ENCODE measurements at regions not wholly inside any gene's neighbourhood (a gene's known extent, or its start where the extent isn't known, plus 50 kb on each side); places are given as distances from the start of the nearest gene placed in this dataset.

DNA sequence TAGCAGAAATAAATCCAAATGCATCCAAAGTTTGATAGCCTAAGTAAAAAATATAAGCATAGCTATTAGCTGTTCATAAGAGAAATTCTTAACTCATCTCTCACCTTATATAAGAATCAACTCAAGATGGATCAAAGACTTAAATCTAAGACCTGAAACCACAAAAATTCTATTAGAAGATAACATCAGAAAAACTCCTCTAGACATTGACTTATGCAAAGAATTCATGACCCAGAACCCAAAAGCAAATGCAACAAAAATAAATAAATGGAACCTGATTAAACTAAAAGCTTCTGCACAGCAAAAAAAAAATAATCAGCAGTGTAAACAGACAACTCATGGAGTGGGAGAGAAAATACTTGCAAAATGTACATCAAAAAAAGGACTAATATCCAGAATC is 184.3 kb downstream of the TFAP2A start (continued):
- TF ChIP-seq ZNF230 (CRISPR knock-in tag; IDR thresholded peaks at IDR 0.05), result no peak

- Histone ChIP-seq H4K20me1 (ENCODE audit: insufficient read depth, low read length) (no peaks in the 10 kb centered on the region), H3K27ac (ENCODE audit: extremely low read length, insufficient read depth, low read length) (no peak overlapping the region), H3K4me3 (replicated peaks in 1 of 3; ENCODE audit: insufficient read depth in 1 of 3, low read depth in 2 of 3, low read length in 3 of 3) (no peak overlapping the region), H3K36me3 (replicated peaks in 1 of 2; ENCODE audit: control insufficient read depth in 1 of 2, insufficient read depth in 2 of 2, low read length in 2 of 2) (no peaks in the 10 kb centered on the region), H2AFZ (ENCODE audit: low read length) (no peak overlapping the region), H3K4me1 (ENCODE audit: insufficient read depth, low read length) (no peaks in the 10 kb centered on the region), H3K9ac (ENCODE audit: insufficient read depth, low read depth, low read length) (no peak overlapping the region), H3K27me3 (ENCODE audit: control insufficient read depth in 1 of 2, insufficient read depth in 2 of 2, low read length in 2 of 2) (no peaks in the 10 kb centered on the region), H3K9me3 (ENCODE audit: low read length) (no peaks in the 10 kb centered on the region), H3K4me2 (ENCODE audit: low read depth, low read length) (no peak overlapping the region), H3K79me2 (ENCODE audit: insufficient read depth, low read length) (no peaks in the 10 kb centered on the region)
- CTCF ChIA-PET (ENCODE audit: low intra/inter-chr PET ratio, low total read pairs), result no interaction called here
- no peak for DNase-seq (ENCODE audit: low spot score)
- 0% methylated on average over 4 of the region's 4 CpGs for WGBS (ENCODE audit: low lambda C conversion rate)
- no peak for FAIRE-seq
- intact Hi-C loops (cut with micrococcal nuclease; ENCODE audit: unreplicated experiment) (no loop called here), in situ Hi-C loops (cut with HindIII; ENCODE audit: extremely low pct_ligation_motif_present, low pct_unique_long_range_greater_than_20kb) (no loop called here)
- ATAC-seq, result no peak
- POLR2A ChIA-PET, result no interaction called here
- BruUV-seq (replicated peaks), result no TSS peak
- TF ChIP-seq HIVEP1 (CRISPR knock-in tag; IDR thresholded peaks at IDR 0.05) (no peak), ERF (CRISPR knock-in tag; IDR thresholded peaks at IDR 0.05) (no peak), KMT2A (CRISPR knock-in tag; IDR thresholded peaks at IDR 0.05) (no peak), RBFOX2 (IDR thresholded peaks at IDR 0.05; ENCODE audit: low read depth, low read length) (no peak), ZFX (CRISPR knock-in tag; IDR thresholded peaks at IDR 0.05; ENCODE audit: low read depth) (no peak), SPEN (CRISPR knock-in tag; IDR thresholded peaks at IDR 0.05; ENCODE audit: low read depth) (no peak), REPIN1 (CRISPR knock-in tag; IDR thresholded peaks at IDR 0.05; ENCODE audit: borderline replicate concordance, low read depth) (no peak), SNAPC5 (CRISPR knock-in tag; IDR thresholded peaks at IDR 0.05; ENCODE audit: borderline replicate concordance) (no peak), KDM2A (CRISPR knock-in tag; IDR thresholded peaks at IDR 0.05; ENCODE audit: borderline replicate concordance, low read depth) (no peak), SALL1 (CRISPR knock-in tag; IDR thresholded peaks at IDR 0.05) (no peak), ZKSCAN8 (CRISPR knock-in tag; IDR thresholded peaks at IDR 0.05; ENCODE audit: borderline replicate concordance) (no peak), ZBTB14 (CRISPR knock-in tag; IDR thresholded peaks at IDR 0.05) (no peak), TEAD3 (CRISPR knock-in tag; optimal IDR thresholded peaks at IDR 0.05; ENCODE audit: borderline replicate concordance) (no peak), ZNF691 (CRISPR knock-in tag; IDR thresholded peaks at IDR 0.05; ENCODE audit: borderline replicate concordance, low read depth) (no peak), ZNF589 (CRISPR knock-in tag; conservative IDR thresholded peaks at IDR 0.05) (no peak)
- TF ChIP-seq, protein P1, sequence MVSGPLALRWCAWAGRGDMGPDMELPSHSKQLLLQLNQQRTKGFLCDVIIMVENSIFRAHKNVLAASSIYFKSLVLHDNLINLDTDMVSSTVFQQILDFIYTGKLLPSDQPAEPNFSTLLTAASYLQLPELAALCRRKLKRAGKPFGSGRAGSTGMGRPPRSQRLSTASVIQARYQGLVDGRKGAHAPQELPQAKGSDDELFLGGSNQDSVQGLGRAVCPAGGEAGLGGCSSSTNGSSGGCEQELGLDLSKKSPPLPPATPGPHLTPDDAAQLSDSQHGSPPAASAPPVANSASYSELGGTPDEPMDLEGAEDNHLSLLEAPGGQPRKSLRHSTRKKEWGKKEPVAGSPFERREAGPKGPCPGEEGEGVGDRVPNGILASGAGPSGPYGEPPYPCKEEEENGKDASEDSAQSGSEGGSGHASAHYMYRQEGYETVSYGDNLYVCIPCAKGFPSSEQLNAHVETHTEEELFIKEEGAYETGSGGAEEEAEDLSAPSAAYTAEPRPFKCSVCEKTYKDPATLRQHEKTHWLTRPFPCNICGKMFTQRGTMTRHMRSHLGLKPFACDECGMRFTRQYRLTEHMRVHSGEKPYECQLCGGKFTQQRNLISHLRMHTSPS (CRISPR knock-in tag; IDR thresholded peaks at IDR 0.05; ENCODE audit: low read depth), result no peak
- TF ChIP-seq, protein P2, sequence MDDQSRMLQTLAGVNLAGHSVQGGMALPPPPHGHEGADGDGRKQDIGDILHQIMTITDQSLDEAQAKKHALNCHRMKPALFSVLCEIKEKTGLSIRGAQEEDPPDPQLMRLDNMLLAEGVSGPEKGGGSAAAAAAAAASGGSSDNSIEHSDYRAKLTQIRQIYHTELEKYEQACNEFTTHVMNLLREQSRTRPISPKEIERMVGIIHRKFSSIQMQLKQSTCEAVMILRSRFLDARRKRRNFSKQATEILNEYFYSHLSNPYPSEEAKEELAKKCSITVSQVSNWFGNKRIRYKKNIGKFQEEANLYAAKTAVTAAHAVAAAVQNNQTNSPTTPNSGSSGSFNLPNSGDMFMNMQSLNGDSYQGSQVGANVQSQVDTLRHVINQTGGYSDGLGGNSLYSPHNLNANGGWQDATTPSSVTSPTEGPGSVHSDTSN (CRISPR knock-in tag; IDR thresholded peaks at IDR 0.05; ENCODE audit: borderline replicate concordance), result no peak
- TF ChIP-seq, protein P3, sequence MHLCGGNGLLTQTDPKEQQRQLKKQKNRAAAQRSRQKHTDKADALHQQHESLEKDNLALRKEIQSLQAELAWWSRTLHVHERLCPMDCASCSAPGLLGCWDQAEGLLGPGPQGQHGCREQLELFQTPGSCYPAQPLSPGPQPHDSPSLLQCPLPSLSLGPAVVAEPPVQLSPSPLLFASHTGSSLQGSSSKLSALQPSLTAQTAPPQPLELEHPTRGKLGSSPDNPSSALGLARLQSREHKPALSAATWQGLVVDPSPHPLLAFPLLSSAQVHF (CRISPR knock-in tag; IDR thresholded peaks at IDR 0.05), result no peak
These were observed 191.0 kb downstream of the TFAP2A start for GRCh38 chr6:10223841-10224240.

All from HepG2 (cell line).